ENCODE measurements at regions not wholly inside any gene's neighbourhood (a gene's known extent, or its start where the extent isn't known, plus 50 kb on each side); places are given as distances from the start of the nearest gene placed in this dataset.

DNA sequence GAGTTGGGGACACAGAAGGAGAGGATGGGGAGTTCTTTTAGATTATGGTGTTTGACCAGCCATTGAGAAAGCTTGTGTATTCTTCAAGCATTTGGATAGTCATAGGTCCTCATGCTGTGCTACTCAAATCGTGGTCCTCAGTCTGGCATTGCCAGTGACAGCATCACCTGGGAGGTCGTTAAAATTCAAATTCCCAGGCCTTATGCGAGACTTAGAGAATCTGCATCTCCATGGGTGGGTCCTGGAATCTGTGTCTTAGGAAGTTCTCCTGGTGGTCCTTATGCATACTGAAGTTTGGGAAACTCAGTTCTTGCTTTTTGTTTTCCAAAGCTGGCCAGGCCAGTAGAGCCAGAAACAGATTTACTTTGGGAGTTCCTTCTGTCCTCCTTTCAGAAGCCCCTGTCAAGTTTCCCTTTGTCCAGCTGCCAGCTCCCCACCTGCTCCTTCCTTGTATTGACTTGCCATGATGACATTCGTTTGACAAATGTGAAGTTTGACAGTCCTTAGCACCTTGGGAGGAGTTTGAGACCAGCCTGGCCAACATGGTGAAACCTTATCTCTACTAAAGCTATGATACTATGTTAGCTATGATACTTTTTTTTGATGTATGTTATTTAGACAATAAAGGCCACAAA, 95.6 kb downstream of the PALM2AKAP2 start:
- no peak for DNase-seq
- in situ Hi-C loops (cut with HindIII; ENCODE audit: low pct_ligation_motif_present, low pct_unique_long_range_greater_than_20kb, low sequenced_read_pairs): no loop called here

DNA sequence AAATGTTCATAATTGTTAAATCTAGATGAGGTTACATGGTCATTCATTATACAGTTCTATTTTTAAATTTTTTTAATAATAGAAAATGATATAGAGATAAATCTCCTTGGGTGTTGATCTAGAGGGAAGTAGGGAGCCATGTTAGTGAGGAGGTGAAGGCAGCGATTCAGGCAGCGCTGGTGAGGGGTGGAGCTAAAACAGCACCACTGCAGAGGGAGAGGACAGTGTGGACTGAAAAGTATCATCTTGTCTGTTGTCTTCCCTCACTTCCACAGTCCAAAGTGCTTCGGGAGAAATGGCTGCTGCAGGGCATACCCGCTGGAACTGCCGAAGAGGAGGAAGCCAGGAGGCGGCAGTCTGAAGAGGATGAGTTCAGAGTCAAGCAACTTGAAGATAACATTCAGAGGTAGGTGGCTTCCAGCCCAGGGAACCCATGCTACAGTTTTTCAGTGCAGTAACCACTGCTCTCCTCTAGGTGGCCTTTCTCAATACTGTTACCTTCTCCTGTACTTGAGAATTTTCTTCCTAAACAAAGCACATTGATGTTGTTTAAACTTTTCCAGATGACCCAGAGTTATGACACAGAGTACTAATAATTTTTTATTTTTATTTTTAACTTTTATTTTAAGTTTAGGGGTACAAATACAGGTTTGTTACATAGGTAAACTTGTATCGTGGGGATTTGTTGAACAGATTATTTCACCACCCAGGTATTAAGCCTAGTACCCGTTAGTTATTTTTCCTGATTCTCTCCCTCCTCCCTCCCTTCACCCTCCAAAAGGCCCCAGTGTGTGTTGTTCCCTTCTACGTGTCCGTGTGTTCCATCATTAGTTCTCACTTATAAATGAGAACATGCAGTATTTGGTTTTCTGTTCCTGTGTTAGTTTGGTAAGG, 100.5 kb downstream of the PALM2AKAP2 start:
- DNase-seq: peak; percentile 10
- in situ Hi-C loops (cut with HindIII; ENCODE audit: low pct_ligation_motif_present, low pct_unique_long_range_greater_than_20kb, low sequenced_read_pairs): no loop called here

DNA sequence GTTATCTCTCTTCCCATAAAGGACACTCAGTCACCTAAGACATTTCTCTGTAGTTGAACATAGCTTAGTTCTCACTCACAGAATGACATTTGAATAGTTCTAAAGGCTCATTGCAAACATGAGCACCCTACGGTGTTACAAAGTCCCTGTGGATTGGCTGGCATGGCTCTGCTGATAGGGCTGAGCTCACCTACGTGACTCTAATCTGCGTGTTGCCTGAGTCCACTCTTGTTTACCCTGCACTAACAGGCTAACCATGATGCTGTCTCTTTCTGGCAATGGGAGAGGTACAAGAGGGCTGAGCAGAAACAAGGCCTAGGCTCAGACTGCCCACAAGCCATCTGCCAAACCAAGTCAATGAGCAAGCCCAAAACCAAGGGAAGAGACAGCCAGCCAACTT, 103.6 kb downstream of the PALM2AKAP2 start:
- in situ Hi-C loops (cut with HindIII; ENCODE audit: low pct_ligation_motif_present, low pct_unique_long_range_greater_than_20kb, low sequenced_read_pairs): no loop called here
- no peak for DNase-seq

DNA sequence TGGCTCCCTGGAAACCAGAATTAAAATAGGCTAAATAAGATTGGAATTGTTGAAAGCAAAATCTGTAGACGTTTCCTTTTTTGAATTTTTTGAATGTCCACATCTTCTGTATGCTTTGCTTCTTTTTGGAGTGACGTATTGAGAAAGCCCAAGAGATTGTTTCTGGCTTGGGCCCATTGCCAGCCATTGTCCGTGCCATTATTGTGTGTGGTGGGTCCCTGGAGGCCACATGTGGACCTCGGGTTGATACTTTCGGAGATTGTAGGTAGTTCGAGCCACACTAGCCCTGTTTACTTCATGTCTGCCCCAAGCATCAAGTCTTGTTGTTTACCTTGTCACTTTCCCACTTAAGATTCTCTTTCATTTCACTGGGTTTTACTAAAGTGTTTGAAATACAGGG, 106.0 kb downstream of the PALM2AKAP2 start:
- no peak for DNase-seq
- in situ Hi-C loops (cut with HindIII; ENCODE audit: low pct_ligation_motif_present, low pct_unique_long_range_greater_than_20kb, low sequenced_read_pairs): no loop called here

DNA sequence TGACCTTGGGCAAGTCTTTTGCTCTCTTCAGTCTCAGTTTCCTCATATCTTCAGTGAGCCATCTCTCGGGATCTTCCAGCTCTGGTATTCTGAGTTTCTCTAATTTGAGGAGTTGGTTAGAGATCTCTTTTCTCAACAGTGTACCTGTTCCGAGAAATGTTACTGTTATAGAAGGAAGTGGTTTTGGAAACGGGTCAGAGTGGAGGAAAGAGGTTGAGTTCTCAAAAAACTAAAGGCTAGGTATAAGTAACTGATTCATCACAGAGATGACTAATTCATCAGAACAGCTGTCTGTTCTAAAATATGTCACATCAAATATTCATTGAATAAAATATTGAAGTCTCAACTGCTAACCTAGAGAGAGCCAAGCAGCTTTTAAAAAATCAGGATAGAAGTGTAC, 106.6 kb downstream of the PALM2AKAP2 start:
- in situ Hi-C loops (cut with HindIII; ENCODE audit: low pct_ligation_motif_present, low pct_unique_long_range_greater_than_20kb, low sequenced_read_pairs): no loop called here

DNA sequence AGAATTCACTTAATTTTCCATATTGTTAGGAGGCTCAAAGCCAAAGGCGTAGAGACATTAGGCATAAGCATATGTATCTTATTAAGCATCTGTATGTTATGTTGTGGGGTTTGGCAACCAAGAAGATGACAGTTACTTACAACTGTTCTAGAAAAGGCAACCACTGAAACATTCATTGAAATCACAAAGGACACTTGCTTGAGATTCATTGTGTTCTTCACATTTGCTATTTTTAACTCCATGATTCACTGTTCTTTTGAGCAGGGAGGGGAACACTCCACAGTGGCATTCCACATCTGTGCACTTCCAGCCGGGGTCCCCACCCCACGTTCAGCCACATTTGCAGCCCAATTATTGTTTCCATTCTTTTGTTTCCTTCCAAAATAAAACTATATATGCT, 107.1 kb downstream of the PALM2AKAP2 start:
- in situ Hi-C loops (cut with HindIII; ENCODE audit: low pct_ligation_motif_present, low pct_unique_long_range_greater_than_20kb, low sequenced_read_pairs): no loop called here
- no peak for DNase-seq

More for the DNA sequence above, 106.6 kb downstream of the PALM2AKAP2 start:
- DNase-seq: no peak

DNA sequence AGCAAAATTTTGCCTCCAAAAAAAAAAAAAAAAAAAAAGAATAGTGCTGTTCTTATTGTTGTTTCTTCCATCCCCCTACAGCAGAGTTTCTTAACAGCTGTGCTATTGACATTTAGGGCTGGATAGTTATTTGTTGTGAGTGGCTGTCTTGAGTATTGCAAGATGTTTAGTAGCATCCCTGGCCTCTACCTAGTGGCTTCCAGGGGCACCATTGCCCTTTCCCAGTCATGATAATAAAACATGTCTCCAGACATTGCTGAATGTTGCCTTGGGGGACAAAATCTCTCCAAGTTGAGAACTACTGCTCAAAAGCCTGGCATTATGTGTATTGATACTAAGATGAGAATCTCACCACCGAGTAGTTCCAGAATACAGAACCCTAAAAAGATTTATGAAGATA, 108.7 kb downstream of the PALM2AKAP2 start:
- in situ Hi-C loops (cut with HindIII; ENCODE audit: low pct_ligation_motif_present, low pct_unique_long_range_greater_than_20kb, low sequenced_read_pairs): no loop called here
- DNase-seq: no peak

DNA sequence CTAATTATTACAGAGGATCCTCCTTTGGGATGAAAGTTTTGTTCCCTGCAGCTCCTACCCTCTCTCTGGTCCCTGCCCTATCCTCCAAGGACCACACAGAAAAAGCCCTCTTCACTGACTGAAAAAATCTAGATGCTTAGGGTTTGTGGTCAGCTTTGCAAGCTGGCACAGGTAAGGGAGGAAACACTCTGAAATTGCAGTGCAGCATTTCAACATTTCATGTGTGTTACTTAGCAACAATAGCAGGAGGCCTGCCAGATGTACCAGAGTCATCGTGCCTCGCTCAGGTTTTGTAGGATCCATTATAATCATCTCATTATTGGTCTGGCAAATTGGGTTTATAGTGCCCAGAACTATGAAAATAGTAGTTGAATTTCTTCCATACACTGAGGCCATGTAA, 109.5 kb downstream of the PALM2AKAP2 start:
- in situ Hi-C loops (cut with HindIII; ENCODE audit: low pct_ligation_motif_present, low pct_unique_long_range_greater_than_20kb, low sequenced_read_pairs): no loop called here
- DNase-seq: no peak

DNA sequence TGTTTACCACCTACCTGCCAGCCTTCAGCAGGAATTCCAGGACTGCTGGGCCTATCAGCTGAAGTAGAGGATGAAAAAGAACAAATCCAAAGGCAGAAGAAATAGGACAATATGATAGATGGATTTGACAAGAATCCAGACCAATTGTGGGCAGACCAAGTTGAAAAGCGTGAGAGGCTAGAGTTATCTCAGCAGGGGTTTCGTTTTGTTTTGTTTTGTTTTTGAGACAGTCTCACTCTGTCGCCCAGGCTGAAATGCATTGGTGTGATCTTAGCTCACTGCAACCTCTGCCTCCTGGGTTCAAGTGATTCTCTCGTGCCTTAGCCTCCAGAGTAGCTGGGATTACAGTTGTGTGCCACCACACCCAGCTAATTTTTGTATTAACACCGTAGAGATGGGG, 113.2 kb downstream of the PALM2AKAP2 start:
- in situ Hi-C loops (cut with HindIII; ENCODE audit: low pct_ligation_motif_present, low pct_unique_long_range_greater_than_20kb, low sequenced_read_pairs): no loop called here
- DNase-seq: no peak

DNA sequence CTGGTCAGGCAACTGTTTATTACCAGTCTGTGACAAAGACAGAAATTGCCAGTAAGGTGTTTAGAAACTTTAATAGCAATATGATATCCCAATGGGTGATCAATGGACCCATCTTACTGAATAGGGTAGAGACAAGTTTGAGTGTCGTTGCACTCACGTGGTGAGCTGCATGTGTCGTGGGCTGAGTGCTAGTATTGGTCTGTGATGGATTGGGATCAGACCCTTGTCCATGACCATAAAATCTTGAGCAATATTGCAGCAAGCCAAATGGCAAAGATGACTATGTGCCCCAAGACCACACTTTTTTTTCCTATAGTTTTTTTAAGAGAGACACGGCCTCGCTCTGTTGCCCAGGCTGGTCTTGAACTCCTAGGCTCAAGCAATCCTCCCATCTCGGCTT, 114.5 kb downstream of the PALM2AKAP2 start:
- DNase-seq: no peak

DNA sequence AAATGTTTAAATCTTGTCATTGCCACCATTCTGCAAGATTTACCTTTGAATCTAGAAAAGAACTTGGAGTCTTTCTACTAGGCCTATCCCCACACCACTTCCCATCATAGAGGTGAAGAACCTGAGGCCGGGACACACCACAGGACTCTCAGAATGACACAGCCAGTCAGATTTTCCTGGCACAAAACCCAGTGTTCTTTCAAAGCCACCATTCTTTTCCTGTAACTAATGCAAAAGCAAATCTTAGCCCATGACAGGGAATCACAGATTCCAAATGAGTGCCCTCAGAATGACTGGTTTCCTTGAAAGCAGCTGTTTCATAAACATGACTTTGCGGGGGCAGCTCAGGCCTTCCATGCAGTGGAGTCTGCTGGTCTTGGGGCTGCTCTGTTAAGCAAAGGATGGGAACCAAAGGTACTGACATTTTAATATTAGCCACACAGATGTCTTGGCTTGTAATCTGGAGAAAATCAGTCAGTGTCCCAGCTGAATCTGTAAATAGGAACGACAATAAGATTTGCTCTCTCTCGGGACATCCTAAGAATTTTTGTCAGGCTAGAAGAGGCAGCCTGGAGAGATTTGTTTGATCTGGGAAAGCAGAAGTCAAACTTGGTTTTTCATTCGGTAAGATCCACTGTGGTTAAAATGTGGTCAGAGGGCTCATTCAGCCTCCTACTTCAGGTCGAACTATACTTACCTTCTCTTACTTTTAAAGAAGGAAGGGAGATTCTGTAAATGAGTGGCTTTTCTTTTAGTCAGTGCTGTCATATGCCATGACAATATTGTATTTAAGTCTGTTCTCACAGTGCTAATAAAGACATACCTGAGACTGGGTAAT, 115.1 kb downstream of the PALM2AKAP2 start:
- DNase-seq: no peak
- in situ Hi-C loops (cut with HindIII; ENCODE audit: low pct_ligation_motif_present, low pct_unique_long_range_greater_than_20kb, low sequenced_read_pairs): no loop called here

More for the DNA sequence above, 114.5 kb downstream of the PALM2AKAP2 start:
- in situ Hi-C loops (cut with HindIII; ENCODE audit: low pct_ligation_motif_present, low pct_unique_long_range_greater_than_20kb, low sequenced_read_pairs): no loop called here

DNA sequence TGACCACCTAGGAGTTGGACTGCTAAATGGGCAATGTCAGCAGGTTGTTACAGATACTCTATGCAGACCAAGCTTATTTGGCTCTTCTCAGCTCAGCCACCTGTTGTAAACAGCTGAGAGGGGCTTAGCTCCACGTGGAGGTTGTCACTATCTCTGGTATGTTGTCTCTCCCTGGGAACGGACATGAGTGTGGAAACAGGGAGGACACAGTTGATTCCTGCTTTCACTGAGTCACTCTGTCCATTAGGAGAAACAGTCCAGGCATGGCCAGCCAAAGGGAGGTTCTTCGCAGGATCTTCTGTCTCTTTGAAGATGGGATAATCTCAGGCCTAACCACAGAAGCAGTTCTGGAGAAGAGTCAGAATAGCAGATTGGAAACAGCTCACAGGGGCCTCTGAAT, 121.2 kb downstream of the PALM2AKAP2 start:
- in situ Hi-C loops (cut with HindIII; ENCODE audit: low pct_ligation_motif_present, low pct_unique_long_range_greater_than_20kb, low sequenced_read_pairs): no loop called here
- DNase-seq: no peak

DNA sequence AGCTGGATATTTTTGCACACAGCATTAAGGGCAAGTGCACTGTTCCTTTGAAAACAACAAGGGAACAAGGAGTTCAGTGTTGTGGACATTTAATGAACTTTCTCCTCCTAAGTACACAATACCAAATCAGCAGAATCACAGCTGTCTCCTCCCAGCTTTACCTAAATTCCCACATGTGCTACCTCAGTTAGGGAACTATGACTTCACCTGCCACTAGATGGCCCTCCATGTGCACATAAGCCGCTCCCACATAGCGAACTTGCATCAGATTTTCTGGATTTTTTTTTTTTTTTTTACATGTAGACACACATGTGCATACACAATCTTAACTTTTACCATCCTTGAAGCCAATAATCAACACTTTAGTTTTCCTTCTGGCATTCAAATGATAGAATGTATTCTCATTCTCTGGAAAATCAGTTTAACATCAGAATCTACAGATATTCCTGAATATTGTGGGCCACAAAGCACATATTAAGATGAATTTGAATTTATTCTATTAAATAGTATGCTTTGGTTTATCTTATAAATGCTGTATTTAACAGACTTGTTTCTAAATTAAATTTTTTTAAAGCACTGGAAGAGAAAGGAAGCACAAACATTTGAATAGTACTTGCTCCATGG, 123.6 kb downstream of the PALM2AKAP2 start:
- in situ Hi-C loops (cut with HindIII; ENCODE audit: low pct_ligation_motif_present, low pct_unique_long_range_greater_than_20kb, low sequenced_read_pairs): no loop called here
- peak; percentile 80 for DNase-seq

DNA sequence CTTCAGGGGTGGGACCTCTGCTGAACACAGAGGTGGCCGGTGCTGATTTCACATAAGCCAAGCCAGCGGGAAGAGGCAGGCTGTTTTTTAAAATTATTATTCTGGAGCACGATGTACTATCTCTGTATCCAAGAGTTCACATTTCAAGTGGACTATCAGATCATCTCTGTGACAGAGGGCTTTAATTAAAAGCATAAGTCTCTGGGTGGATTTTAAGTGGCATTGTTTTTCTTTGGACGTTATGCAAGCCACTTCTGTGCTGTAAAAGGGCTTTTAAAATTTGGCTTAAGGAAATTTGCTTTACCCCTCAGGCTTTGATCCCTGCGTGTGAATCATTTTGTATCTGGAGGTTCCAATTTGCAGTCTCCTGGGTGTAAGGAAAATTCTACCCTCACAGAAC, 124.7 kb downstream of the PALM2AKAP2 start:
- in situ Hi-C loops (cut with HindIII; ENCODE audit: low pct_ligation_motif_present, low pct_unique_long_range_greater_than_20kb, low sequenced_read_pairs): no loop called here
- no peak for DNase-seq

DNA sequence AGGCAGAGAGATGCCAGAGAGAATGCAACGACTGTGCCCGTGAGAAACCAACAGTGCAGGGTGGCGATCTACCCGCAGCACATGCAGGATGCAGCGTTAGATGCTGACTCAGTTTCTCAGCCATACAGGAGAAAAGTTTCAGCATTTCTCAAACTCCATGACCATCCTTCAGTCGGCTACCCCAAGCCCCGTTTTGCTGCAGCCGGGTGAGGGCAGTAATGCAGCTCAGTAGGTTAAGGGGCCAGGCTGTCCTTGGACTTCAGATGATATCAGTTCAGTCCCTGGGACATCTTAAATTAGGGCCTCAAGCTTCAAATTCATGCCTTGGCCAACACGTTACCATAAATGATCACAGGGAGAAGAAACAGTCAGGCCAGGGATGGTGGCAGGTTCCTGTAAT, 125.5 kb downstream of the PALM2AKAP2 start:
- DNase-seq: no peak
- in situ Hi-C loops (cut with HindIII; ENCODE audit: low pct_ligation_motif_present, low pct_unique_long_range_greater_than_20kb, low sequenced_read_pairs): no loop called here

DNA sequence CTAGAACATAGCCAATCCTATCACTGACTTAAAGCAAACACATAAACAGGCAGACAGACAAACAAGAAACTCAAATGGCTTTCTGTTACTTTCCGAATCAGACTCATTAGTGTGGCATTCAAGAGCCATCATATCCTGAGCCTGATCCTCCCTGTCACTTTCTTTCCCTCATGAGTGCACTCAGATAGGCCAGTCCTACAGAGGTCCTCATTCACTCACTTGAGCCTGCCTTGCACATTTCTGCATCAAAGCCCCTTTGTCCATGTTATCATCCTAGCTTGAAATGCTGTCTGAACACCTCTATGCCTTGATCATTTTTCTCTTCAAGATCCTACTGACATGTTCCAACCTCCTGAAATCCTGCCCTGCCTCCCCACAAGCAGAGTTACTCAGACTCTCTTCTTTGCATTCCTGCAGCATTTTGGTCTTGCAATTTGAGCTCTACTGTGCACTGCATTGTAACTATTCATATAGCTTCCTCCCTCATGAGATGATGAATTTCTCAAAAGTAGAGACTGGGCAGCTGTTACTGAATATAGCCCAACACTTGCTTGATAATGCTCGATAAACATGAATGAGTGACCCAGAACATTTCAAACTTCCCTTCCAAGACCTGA, 126.9 kb downstream of the PALM2AKAP2 start:
- no peak for DNase-seq
- in situ Hi-C loops (cut with HindIII; ENCODE audit: low pct_ligation_motif_present, low pct_unique_long_range_greater_than_20kb, low sequenced_read_pairs): no loop called here

DNA sequence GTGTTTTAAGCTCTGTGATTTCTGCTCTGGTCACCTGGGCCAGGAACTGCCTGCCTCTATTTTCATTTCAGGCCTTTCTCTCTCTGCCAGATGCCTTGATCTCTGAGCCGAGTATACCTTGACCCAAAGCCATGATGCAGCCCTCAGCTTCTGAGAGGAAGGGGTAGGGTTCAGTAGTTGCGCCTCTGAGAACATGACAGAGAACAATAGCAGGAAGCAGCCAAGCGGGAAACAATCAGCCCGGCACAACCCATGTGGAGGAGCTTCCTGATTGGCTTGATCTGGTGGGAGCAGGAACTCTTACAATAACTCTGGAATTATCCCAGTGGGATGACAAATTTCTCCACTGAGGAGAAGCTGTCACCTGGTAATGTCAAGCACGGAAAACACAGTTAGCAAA, 127.4 kb downstream of the PALM2AKAP2 start:
- DNase-seq: no peak
- in situ Hi-C loops (cut with HindIII; ENCODE audit: low pct_ligation_motif_present, low pct_unique_long_range_greater_than_20kb, low sequenced_read_pairs): no loop called here

DNA sequence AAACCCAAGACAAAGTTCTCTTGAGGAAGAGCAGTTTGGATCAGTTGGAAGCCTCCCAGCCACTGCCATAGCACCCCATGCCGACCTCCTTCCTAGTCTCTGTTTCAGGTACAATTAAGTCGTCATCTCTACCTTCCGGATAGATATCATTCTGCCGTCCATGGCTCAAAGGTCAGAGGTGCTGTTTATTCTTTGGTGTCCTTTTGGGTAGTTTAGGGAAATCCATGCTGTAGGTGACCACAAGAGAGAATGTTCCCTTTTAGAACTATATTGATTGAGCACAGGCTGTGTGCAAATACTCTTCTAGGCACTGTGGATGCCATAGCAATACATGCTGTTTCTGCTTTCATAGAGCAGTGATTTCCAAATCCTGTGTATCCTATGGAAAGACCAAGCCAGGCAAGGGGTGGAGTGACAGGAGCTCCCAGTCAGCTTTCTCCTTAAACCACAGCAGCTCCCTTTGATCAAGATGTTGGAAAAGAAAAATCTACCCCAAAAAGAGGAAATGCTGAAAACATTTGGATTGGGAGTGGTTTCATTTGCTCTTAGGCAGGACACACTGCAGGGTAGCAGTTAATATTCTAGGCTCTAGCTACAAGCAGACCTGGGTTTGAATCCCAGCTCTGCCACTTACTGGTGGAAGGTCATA, 127.9 kb downstream of the PALM2AKAP2 start:
- in situ Hi-C loops (cut with HindIII; ENCODE audit: low pct_ligation_motif_present, low pct_unique_long_range_greater_than_20kb, low sequenced_read_pairs): no loop called here
- no peak for DNase-seq

Measured in ACHN (cell line).